ENCODE measurements at regions not wholly inside any gene's neighbourhood (a gene's known extent, or its start where the extent isn't known, plus 50 kb on each side); places are given as distances from the start of the nearest gene placed in this dataset.
"Not testable (repeated sequence)": the region's sequence is repeated elsewhere in the genome, so short reads cannot be mapped to it uniquely, and the experiment has no call there.

DNA sequence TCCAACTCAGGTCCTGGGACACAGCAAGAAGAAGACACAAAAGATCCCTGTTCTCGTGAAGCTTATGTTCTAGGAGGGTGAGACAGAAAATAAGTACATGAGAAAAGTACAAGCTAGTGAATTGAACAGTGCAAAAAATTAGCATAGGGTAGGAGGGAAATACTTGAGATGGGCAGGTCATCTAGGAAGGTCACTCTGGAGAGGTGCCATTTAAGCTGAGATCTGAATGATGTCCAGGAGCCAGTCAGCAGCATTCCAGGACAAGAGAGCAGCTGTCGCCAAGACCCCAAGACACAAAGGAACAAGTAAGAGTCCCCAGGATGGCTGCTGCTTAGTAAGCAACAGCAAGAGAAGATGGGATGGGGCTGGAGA lies 379.4 kb downstream of the ANAPC1 start:
- not testable (repeated sequence) for H3K27ac Mint-ChIP-seq

DNA sequence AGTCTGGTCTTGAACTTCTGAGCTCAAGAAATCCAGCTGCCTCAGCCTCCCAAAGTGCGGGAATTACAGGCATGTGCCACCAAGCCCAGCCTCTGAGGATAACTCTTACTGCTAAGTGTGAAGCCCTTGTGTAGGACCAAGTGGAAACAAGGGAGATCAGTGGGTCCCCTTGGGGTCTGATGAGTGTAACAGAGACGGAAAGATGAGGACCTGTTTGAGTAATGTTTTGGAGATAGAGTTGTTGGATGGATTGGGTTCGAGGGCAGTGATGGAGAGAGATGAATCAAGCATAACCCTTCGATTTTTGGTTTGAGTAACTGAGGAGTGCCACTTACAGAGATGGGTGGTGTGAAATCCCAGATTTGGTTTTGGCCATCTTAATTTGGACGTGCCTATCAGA lies 378.7 kb downstream of the ANAPC1 start:
- H3K36me3 Mint-ChIP-seq (ENCODE audit: insufficient read depth); H3K27me3 Mint-ChIP-seq; ATAC-seq (replicated peaks); H3K27ac Mint-ChIP-seq; H3K9me3 Mint-ChIP-seq; H3K4me3 Mint-ChIP-seq; DNase-seq; H3K4me1 Mint-ChIP-seq (ENCODE audit: low read depth in 2 of 2): not testable (repeated sequence)

More for the DNA sequence above, 379.4 kb downstream of the ANAPC1 start:
- not testable (repeated sequence) for H3K4me3 Mint-ChIP-seq; H3K9me3 Mint-ChIP-seq; ATAC-seq (replicated peaks); H3K27me3 Mint-ChIP-seq; H3K4me1 Mint-ChIP-seq (ENCODE audit: low read depth in 2 of 2); DNase-seq; H3K36me3 Mint-ChIP-seq (ENCODE audit: insufficient read depth)

DNA sequence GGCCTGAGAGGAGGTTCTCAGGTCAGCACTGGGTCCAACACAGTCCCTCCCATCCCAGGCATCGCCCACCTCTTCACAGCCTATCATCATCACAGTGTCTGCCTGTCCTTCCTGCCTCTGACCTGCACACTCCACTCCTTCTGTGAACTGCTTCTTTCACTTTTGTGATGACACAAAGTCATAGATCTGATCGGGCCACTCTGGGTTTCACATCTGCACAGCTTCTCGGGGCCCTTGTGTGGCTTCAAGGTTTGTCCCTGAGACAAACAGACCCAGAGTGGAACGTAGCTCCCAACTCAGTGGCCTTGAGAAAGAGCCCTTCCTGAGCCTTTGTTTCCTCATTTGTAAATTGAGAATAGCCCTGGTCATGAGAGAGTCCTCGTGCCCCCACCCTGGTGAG lies 377.1 kb downstream of the ANAPC1 start:
- H3K4me1 Mint-ChIP-seq (ENCODE audit: low read depth in 2 of 2); H3K36me3 Mint-ChIP-seq (ENCODE audit: insufficient read depth); H3K9me3 Mint-ChIP-seq; DNase-seq; H3K27me3 Mint-ChIP-seq: not testable (repeated sequence)
- ATAC-seq (replicated peaks), result peak; percentile 78
- Mint-ChIP-seq H3K27ac (peak overlapping the region; percentile 69 to 70), H3K4me3 (peak overlapping the region; percentile 19)

DNA sequence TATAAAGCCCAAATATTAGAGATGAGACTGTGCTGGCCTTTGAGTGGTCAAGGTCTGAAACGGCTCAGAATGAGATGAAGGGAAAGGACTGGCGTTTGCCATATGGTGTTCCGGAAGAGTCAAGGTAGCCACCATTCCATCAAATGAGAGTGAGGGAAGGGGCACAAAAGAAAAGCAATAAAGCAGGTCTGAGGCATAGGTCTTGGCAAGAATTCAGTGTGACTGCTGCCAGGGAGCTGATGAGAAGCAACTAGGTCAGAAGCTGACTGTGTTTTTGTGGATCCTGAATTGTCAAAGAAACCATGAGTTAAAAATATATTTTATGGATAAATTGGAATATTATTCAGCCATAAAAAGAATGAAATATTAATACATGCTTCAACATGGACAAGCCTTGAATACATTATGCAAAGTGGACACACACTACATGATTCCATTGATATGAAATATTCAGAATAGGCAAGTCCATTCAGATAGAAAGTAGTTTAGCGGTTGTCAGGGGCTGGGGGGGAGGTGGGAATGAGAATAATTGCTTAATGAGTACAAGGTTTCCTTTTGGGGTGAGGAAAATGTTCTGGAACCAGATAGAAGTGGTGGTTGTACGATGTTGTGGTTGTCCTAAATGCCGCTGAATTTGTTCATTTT lies 374.6 kb downstream of the ANAPC1 start:
- ATAC-seq (replicated peaks); H3K4me1 Mint-ChIP-seq (ENCODE audit: low read depth in 2 of 2); H3K27ac Mint-ChIP-seq; H3K36me3 Mint-ChIP-seq (ENCODE audit: insufficient read depth); H3K4me3 Mint-ChIP-seq; H3K27me3 Mint-ChIP-seq; H3K9me3 Mint-ChIP-seq; DNase-seq: not testable (repeated sequence)

DNA sequence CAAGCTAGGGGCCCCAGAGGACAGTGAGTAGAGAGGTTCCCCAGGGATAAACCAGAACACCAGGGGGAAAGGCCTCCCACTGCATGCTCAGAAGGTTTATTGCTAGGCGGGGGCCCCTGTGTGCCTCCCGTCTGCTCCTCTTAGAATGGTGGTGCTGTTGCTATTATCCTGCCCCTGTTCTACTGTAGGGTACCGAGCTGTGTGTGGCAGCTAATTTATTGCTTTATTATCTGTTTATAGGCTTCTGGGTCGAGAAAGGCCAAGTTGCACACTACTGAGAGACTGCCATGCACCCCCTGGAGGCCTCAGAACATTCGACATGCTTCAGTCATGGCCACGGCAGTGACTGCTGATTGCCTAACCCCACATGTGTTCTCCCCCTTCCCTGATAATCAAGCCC lies 373.6 kb downstream of the ANAPC1 start:
- H3K27ac Mint-ChIP-seq, result peak overlapping the region in 1 of 2 donors; percentile 17
- H3K9me3 Mint-ChIP-seq; H3K4me1 Mint-ChIP-seq (ENCODE audit: low read depth in 2 of 2); H3K4me3 Mint-ChIP-seq; H3K36me3 Mint-ChIP-seq (ENCODE audit: insufficient read depth); H3K27me3 Mint-ChIP-seq; DNase-seq; ATAC-seq (replicated peaks): not testable (repeated sequence)

DNA sequence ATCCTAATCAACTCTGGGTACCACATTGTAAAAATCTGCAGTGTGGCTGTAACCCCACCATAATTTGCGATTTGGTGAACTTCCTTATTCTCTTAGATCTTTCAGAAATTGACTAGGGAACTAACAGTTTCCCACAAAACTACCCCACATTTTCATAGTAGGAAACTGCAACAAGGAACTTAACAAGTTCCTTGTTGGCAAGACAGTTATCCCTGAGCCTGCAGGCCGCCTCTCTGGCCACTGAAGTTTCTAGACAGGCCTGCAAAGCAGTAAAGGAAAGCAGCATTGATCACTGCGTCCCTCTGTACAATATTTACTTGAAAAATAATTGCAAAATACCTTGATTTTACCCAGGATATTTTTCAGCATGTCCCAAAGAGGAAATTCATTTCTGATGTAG lies 372.9 kb downstream of the ANAPC1 start:
- DNase-seq; H3K27ac Mint-ChIP-seq; H3K27me3 Mint-ChIP-seq; ATAC-seq (replicated peaks); H3K36me3 Mint-ChIP-seq (ENCODE audit: insufficient read depth); H3K4me3 Mint-ChIP-seq; H3K9me3 Mint-ChIP-seq; H3K4me1 Mint-ChIP-seq (ENCODE audit: low read depth in 2 of 2): not testable (repeated sequence)

DNA sequence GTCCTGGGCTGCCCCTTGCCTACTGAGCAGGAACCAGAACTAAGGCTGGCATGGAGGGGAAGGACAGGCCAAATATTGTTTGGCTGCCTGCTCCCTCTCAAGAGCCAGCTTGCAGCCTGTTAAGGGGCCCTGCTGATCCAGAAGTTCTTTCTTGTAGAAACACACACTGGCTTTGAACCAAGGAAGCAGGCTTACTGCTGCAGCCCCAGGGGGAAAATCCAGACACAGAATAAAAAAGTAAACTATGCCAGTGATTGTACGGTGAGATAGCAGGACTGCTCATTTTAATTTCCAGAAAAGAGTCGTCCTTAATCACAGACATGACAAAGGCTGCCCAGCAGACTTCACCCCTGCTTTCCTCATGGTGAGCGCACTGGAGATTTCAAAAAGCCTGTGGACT lies 371.6 kb downstream of the ANAPC1 start:
- H3K9me3 Mint-ChIP-seq; H3K27ac Mint-ChIP-seq; H3K36me3 Mint-ChIP-seq (ENCODE audit: insufficient read depth); H3K4me1 Mint-ChIP-seq (ENCODE audit: low read depth in 2 of 2); H3K4me3 Mint-ChIP-seq; H3K27me3 Mint-ChIP-seq; DNase-seq; ATAC-seq (replicated peaks): not testable (repeated sequence)

DNA sequence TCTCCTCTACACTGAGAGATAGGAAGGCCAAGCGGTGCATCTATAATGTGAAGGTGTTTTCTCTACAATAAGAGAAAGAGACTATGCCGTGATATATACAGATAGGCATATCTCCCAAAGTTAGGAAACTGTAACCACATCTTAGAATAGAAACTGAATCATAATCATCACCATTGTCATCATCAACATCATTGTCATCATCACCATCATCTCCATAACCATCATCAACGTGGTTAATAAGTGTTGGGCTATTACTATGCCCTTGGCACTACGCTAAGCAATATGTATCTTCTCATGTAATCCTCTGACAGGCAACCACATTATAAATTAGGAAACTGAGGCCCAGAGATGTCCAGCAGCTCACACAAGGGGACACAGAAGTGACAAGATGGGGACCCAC lies 369.9 kb downstream of the ANAPC1 start:
- not testable (repeated sequence) for DNase-seq; H3K4me3 Mint-ChIP-seq; H3K27ac Mint-ChIP-seq; ATAC-seq (replicated peaks); H3K9me3 Mint-ChIP-seq; H3K36me3 Mint-ChIP-seq (ENCODE audit: insufficient read depth); H3K27me3 Mint-ChIP-seq; H3K4me1 Mint-ChIP-seq (ENCODE audit: low read depth in 2 of 2)

DNA sequence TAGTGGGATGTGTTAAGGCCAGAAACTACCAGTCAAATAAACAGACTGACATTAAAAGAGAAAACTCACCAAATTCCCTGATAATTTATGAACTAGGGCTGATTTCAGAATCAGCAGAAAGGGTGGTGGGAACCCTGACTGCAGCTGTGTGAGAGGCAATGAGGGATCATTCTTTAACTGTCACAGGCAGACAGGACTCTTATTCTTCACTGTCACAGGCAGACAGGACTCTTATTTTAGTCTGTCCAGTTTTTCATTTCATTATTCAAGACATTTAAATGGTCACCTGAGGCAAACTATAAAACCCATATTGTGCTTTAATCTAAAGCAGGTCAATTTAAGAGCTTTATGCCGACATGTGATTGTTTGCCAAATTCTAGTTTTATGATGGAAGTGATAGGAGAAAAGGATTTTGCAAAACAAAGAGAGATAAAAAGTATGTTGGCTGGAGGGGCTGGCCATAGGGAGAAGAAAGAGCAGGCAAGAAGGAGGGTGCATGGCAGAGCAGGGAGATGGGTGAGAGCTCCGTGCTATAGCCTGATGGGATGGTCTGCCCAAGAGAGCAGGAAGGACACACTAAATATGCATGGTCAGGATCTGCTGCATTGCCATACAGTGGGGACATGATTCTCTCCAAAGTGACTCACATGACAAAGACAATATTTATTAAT lies 366.8 kb downstream of the ANAPC1 start:
- peaks cover 5 to 14% of the 10 kb centered on the region in 2 donors for H3K27me3 Mint-ChIP-seq
- H3K36me3 Mint-ChIP-seq (ENCODE audit: insufficient read depth); H3K4me1 Mint-ChIP-seq (ENCODE audit: low read depth in 2 of 2); DNase-seq; H3K27ac Mint-ChIP-seq; H3K9me3 Mint-ChIP-seq; H3K4me3 Mint-ChIP-seq; ATAC-seq (replicated peaks): not testable (repeated sequence)

DNA sequence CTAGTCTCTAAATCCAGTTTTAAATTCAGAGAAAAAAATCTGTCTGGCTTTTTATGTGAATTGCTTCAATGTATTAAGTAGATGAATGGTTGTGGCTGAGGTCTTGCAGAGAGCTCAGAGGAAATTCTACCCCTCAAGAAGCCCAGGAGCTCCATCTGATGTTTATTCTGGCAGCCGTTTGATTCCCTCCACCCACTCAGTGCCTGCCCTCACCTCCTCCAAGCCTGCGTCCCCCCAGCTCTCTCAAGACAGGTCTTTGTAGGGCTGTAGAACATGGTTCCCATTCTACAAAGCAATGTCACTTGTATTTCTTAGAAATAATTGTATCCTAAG lies 366.3 kb downstream of the ANAPC1 start:
- H3K27me3 Mint-ChIP-seq, result peaks cover 5 to 15% of the 10 kb centered on the region in 2 donors
- H3K36me3 Mint-ChIP-seq (ENCODE audit: insufficient read depth); H3K9me3 Mint-ChIP-seq; H3K4me3 Mint-ChIP-seq; H3K27ac Mint-ChIP-seq; ATAC-seq (replicated peaks); DNase-seq; H3K4me1 Mint-ChIP-seq (ENCODE audit: low read depth in 2 of 2): not testable (repeated sequence)

DNA sequence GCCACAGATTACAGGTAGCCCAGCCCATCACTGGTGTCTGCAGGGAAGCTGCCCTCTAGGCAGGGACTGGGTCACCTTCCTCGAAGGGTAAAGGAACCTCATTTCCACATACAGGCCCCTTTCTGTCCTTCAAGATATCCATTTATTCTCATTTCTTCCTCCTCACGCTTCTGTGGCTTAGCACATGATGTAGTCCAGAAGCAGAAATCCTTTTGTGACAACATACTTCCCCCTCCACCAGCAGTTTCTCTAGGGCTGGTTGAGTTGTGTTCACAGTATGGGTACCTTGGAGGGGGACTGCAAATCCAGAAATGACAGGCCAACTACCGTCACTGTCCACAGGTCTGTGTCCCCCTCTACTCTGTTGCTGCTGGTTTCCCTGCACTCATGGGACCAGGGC lies 364.9 kb downstream of the ANAPC1 start:
- no peak for DNase-seq
- ATAC-seq (replicated peaks), result no peak
- H3K36me3 Mint-ChIP-seq (ENCODE audit: insufficient read depth), result no peaks in the 10 kb centered on the region
- no peak overlapping the region for H3K27ac Mint-ChIP-seq
- H3K9me3 Mint-ChIP-seq, result no peaks in the 10 kb centered on the region
- H3K27me3 Mint-ChIP-seq, result peaks cover 5 to 20% of the 10 kb centered on the region in 2 donors
- no peak overlapping the region for H3K4me3 Mint-ChIP-seq
- H3K4me1 Mint-ChIP-seq (ENCODE audit: low read depth in 2 of 2), result no peaks in the 10 kb centered on the region

DNA sequence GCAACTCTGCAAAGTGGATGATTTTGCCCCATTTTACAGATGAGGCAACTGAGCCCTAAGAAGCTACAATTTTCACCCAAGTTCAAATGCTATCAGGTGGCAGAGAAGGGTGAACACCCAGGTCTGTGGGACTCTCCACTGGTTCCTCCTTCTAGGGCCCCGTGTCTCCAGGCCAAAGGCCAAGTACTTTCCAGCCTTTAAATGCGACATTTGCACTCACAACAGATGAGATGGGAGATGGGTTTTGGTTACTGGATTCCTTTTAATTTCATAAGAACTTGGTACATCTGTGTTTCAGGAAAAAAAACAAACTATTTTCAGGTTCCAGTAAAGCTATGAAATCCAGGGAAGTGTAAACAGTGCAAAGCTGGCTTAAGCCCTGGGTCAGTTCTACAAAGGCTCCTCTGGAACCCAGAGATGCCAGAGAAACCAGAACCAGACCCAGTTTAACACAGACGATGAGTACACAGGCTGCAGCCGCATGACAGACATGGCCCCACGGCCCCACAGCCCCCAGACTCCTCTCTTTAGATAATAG lies 361.7 kb downstream of the ANAPC1 start:
- no peak for DNase-seq
- H3K4me3 Mint-ChIP-seq, result no peak overlapping the region
- H3K27ac Mint-ChIP-seq, result no peak overlapping the region
- no peaks in the 10 kb centered on the region for H3K36me3 Mint-ChIP-seq (ENCODE audit: insufficient read depth)
- no peaks in the 10 kb centered on the region for H3K9me3 Mint-ChIP-seq
- no peak for ATAC-seq (replicated peaks)
- no peaks in the 10 kb centered on the region for H3K4me1 Mint-ChIP-seq (ENCODE audit: low read depth in 2 of 2)
- H3K27me3 Mint-ChIP-seq, result peaks cover 5 to 20% of the 10 kb centered on the region in 2 donors

DNA sequence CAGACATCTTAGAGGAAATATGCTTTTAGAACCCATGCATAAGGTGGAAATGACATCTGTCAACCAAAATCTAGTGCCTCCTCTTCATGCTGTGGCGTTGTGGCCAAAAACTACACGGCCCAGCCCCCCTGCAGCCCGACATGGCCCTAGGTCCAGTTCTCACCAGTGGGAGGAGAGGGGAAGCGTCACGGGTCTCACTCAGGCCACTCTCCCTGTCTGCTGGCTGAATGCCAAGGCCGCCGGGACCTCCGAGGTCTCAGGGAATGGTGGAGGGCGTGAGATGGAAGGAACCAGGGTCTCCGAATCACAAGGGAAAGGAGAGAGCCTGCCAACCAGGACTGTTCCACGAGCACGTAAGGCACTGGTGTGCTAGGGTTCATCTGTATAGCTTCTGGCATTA lies 361.0 kb downstream of the ANAPC1 start:
- ATAC-seq (replicated peaks) (no peak), DNase-seq (no peak)
- H3K4me1 Mint-ChIP-seq (ENCODE audit: low read depth in 2 of 2), result no peaks in the 10 kb centered on the region
- H3K9me3 Mint-ChIP-seq, result no peaks in the 10 kb centered on the region
- no peak overlapping the region for H3K27ac Mint-ChIP-seq
- H3K4me3 Mint-ChIP-seq, result no peak overlapping the region
- H3K27me3 Mint-ChIP-seq, result peaks cover 5 to 20% of the 10 kb centered on the region in 2 donors
- H3K36me3 Mint-ChIP-seq (ENCODE audit: insufficient read depth), result no peaks in the 10 kb centered on the region

DNA sequence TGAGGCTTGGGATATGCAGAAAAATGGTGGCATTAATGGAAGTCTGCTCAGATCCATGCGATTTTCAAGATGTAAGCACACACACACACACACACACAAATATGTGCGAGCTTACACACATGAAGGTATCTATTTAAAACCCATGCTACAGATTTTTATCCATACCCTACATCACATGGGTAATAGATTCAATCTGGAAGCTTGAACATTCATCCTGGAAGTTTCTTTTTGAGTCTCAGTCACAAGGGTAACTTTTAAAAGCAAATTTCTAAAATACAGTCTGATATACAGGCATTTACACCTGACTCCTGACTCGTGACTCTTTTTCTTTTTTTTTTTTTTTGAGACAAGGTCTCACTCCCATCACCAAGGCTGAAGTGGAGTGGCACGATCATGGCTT lies 359.0 kb downstream of the ANAPC1 start:
- ATAC-seq (replicated peaks); H3K27ac Mint-ChIP-seq; H3K9me3 Mint-ChIP-seq; H3K36me3 Mint-ChIP-seq (ENCODE audit: insufficient read depth); DNase-seq; H3K4me1 Mint-ChIP-seq (ENCODE audit: low read depth in 2 of 2); H3K4me3 Mint-ChIP-seq: not testable (repeated sequence)
- H3K27me3 Mint-ChIP-seq, result peaks cover 5 to 20% of the 10 kb centered on the region in 2 donors

Data from effector memory CD8-positive, alpha-beta T cell (primary cell).